ENCODE measurements at regions not wholly inside any gene's neighbourhood (a gene's known extent, or its start where the extent isn't known, plus 50 kb on each side); places are given as distances from the start of the nearest gene placed in this dataset.
A peak's percentile ranks its signal among the peaks of the same experiment; 100 is the strongest.

DNA sequence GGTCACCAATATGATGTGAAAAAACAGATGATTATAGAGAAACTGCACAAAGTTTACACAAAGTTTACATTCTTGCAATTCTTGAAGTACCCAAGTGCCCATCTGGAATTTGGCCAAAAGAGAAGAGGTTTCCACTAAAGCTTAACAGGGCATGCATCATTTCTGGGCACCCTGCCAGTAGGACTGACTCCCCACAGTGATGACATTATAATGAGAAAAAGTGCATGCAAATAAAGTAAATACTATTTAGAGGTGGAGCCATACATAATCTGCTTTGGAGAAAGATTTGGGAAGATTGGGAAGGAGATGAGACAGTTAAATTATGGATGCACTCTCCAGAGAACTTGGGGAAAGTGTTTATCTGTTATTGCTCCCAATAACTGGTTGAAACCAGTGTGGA is 93.7 kb upstream of the TRPC3 start:
- no peak overlapping the region for H3K4me3 ChIP-seq (ENCODE audit: low read depth, low read length)
- peak; percentile 67 for DNase-seq (ENCODE audit: low read depth, low spot score)
- ChIA-PET POLR2A (no interaction called here), CTCF (no interaction called here)
- TF ChIP-seq, protein P1, sequence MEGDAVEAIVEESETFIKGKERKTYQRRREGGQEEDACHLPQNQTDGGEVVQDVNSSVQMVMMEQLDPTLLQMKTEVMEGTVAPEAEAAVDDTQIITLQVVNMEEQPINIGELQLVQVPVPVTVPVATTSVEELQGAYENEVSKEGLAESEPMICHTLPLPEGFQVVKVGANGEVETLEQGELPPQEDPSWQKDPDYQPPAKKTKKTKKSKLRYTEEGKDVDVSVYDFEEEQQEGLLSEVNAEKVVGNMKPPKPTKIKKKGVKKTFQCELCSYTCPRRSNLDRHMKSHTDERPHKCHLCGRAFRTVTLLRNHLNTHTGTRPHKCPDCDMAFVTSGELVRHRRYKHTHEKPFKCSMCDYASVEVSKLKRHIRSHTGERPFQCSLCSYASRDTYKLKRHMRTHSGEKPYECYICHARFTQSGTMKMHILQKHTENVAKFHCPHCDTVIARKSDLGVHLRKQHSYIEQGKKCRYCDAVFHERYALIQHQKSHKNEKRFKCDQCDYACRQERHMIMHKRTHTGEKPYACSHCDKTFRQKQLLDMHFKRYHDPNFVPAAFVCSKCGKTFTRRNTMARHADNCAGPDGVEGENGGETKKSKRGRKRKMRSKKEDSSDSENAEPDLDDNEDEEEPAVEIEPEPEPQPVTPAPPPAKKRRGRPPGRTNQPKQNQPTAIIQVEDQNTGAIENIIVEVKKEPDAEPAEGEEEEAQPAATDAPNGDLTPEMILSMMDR (IDR thresholded peaks at IDR 0.05; ENCODE audit: insufficient read depth, low read length, missing control alignments), result no peak

DNA sequence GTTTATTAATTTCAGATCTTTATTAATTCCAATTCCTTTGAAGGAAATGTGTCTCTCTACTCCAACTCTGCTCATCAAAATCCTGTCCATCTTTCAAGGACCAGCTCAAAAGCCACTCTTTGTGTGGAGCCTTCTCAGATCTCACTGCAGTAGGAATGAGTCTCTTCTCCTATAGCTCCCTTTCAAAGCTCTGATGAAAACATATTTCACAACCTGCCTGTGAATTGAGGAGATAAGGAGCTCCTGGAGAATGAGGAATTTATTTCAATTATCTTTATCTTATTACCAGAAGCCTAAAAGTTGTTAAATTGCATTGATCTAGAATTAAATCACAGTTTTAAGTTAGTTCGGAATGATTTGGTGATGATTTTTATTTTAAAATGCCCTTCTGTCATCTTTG is 92.6 kb upstream of the TRPC3 start:
- no peak for DNase-seq (ENCODE audit: low read depth, low spot score)
- no peak overlapping the region for H3K4me3 ChIP-seq (ENCODE audit: low read depth, low read length)

DNA sequence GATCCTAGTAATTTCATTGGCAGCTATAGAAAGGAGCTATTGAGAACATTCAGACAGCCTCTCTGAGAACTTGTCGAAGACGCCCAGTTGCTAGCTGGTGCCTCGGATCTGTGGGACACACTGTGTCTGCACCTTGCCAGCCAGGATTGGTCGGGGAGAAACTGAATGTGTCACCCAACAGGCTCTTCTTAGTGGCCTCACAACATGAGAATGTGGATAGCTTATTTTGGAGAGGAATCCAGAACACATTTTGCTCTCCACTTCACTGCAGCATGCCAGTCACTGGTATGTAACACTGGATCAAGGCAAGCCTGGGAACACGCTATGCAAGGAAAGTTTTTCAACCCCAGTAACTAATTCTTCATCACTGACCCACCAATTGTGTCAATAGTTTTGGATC is 89.5 kb upstream of the TRPC3 start:
- no peak overlapping the region for H3K4me3 ChIP-seq (ENCODE audit: low read depth, low read length)
- ChIA-PET POLR2A (no interaction called here), CTCF (no interaction called here)
- DNase-seq (ENCODE audit: low read depth, low spot score), result no peak
- TF ChIP-seq, protein P1 (IDR thresholded peaks at IDR 0.05; ENCODE audit: insufficient read depth, low read length, missing control alignments), result no peak

More for the DNA sequence above, 92.6 kb upstream of the TRPC3 start:
- CTCF ChIA-PET, result no interaction called here
- TF ChIP-seq, protein P1 (IDR thresholded peaks at IDR 0.05; ENCODE audit: insufficient read depth, low read length, missing control alignments), result no peak
- POLR2A ChIA-PET, result no interaction called here

DNA sequence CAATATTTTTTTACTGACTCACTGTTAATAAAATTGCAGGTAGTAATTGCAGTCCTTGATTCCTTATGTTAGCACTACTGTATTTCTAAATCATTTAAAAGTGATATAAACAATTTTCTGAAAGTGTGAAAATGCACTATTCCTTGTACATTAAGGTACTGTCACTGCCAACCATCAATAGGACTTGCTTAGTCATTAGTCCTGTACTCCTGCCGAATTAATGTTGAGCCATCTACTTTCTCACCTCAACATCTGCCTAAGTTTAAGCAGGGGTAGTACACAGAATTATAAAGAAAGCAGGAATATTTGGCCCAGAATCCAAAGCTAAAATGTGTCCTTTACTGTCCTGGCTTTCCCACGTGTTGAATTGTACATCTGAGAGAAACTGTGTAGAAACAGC is 87.0 kb upstream of the TRPC3 start:
- ChIA-PET POLR2A (no interaction called here), CTCF (no interaction called here)
- no peak for DNase-seq (ENCODE audit: low read depth, low spot score)
- TF ChIP-seq, protein P1 (IDR thresholded peaks at IDR 0.05; ENCODE audit: insufficient read depth, low read length, missing control alignments), result no peak
- no peak overlapping the region for H3K4me3 ChIP-seq (ENCODE audit: low read depth, low read length)

DNA sequence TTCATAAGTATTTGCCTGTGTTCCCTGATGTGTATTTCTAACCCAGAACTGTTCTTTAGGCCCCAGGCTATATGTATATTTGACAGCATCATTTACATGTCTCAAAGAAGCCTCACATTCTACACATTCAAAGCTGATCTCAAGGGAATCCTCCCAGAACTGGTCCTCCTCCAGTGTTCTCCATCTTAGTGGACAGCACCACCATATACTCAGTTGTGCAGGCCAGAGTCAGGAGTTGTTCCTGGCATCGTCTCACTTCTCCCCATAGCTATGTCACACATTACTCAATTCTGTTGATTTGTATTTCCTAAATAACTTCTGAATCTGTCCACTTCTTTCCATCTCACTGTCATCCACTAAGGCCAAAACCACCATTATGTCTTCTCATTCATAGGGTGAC is 82.8 kb upstream of the TRPC3 start:
- ChIA-PET CTCF (no interaction called here), POLR2A (no interaction called here)
- H3K4me3 ChIP-seq (ENCODE audit: low read depth, low read length), result no peak overlapping the region
- DNase-seq (ENCODE audit: low read depth, low spot score), result no peak
- TF ChIP-seq, protein P1 (IDR thresholded peaks at IDR 0.05; ENCODE audit: insufficient read depth, low read length, missing control alignments), result no peak

DNA sequence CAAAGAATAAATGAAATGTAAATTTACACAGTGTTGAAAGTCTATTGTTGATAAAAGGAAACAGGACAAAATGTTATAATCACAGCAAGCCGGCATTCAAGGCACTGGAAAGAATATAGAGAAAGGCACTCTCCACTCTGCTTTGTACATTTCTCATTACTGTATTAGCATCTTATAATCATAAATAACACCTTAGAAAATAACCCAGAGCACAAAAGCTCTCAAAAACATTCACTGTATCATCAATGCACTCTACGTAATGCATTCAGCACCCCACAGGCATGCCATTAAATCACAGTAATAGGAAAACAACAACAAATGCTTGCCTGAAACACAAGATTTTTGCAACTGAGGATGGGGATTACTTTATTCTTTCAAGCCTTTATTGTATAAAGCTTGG is 75.3 kb upstream of the TRPC3 start:
- POLR2A ChIA-PET, result no interaction called here

More for the DNA sequence above, 75.3 kb upstream of the TRPC3 start:
- no peak overlapping the region for H3K4me3 ChIP-seq (ENCODE audit: low read depth, low read length)
- CTCF ChIA-PET, result no interaction called here
- TF ChIP-seq, protein P1 (IDR thresholded peaks at IDR 0.05; ENCODE audit: insufficient read depth, low read length, missing control alignments), result no peak
- no peak for DNase-seq (ENCODE audit: low read depth, low spot score)

Data from AG04449 (cell line).